Body of pancreas (tissue), 4 donors: ENCODE measurements at regions not wholly inside any gene's neighbourhood (a gene's known extent, or its start where the extent isn't known, plus 50 kb on each side); places are given as distances from the start of the nearest gene placed in this dataset.

Source experiments
- POLR2A ChIP-seq, 3 donors: fragments of 450-650 bp; IDR thresholded peaks; one replicate each; pipeline ENCODE4 v1.6.1; 2016; ENCODE audit warnings: antibody characterized with exemption in 3 of 3, mild to moderate bottlenecking in 2 of 3
- TF ChIP-seq, protein P1 (sequence below), 7 experiments: fragments of 450-650 bp in 4 of 7; fragments of 200-600 bp in 3 of 7; sonication (generic) in 3 of 7; IDR thresholded peaks; one replicate each; pipeline ENCODE4 v1.5.1; 2016 to 2019; ENCODE audit warnings: antibody characterized with exemption in 7 of 7

DNA sequence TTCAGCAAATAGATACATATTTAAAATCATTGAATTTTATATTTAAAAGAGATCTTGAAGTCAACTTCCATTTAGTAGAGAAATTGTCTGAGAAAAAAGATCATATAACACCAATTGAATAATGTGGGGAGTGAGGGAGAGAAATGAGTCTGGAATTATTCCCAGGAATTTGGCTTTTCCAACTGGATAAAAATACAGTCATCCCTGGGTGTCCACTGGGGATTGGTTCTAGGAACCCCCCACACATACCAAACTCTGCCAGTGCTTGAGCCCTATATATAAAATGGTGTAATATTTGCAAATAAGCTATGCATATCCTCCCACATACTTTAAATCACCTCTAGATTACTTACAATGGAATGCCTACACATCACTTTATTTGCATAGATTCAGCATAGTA is 162.8 kb upstream of the SEMA3C start:
- TF ChIP-seq, protein P1, sequence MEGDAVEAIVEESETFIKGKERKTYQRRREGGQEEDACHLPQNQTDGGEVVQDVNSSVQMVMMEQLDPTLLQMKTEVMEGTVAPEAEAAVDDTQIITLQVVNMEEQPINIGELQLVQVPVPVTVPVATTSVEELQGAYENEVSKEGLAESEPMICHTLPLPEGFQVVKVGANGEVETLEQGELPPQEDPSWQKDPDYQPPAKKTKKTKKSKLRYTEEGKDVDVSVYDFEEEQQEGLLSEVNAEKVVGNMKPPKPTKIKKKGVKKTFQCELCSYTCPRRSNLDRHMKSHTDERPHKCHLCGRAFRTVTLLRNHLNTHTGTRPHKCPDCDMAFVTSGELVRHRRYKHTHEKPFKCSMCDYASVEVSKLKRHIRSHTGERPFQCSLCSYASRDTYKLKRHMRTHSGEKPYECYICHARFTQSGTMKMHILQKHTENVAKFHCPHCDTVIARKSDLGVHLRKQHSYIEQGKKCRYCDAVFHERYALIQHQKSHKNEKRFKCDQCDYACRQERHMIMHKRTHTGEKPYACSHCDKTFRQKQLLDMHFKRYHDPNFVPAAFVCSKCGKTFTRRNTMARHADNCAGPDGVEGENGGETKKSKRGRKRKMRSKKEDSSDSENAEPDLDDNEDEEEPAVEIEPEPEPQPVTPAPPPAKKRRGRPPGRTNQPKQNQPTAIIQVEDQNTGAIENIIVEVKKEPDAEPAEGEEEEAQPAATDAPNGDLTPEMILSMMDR (IDR thresholded peaks at IDR 0.05): no peak
- TF ChIP-seq POLR2A (IDR thresholded peaks at IDR 0.05): no peak
